ENCODE measurements at regions not wholly inside any gene's neighbourhood (a gene's known extent, or its start where the extent isn't known, plus 50 kb on each side); places are given as distances from the start of the nearest gene placed in this dataset.

- Mint-ChIP-seq H3K4me3 (no peak overlapping the region), H3K36me3 (ENCODE audit: insufficient read depth) (no peaks in the 10 kb centered on the region)
- no peak for ATAC-seq
Measured at GRCh38 chr12:116454950-116455447, 104.2 kb upstream of the MAP1LC3B2 start.

GRCh38 chr12:116455540-116456329 lies 103.4 kb upstream of the MAP1LC3B2 start:
- Mint-ChIP-seq H3K4me3 (no peak overlapping the region), H3K4me1 (ENCODE audit: low read depth) (no peaks in the 10 kb centered on the region), H3K36me3 (ENCODE audit: insufficient read depth) (no peaks in the 10 kb centered on the region), H3K27me3 (ENCODE audit: low read depth) (peaks cover 5% of the 10 kb centered on the region), H3K9me3 (no peaks in the 10 kb centered on the region)
- DNase-seq (no peak), ATAC-seq (no peak)

More at GRCh38 chr12:116454950-116455447, 104.2 kb upstream of the MAP1LC3B2 start:
- no peak for DNase-seq
- H3K27me3 Mint-ChIP-seq (ENCODE audit: low read depth) = peaks cover 5% of the 10 kb centered on the region
- no peaks in the 10 kb centered on the region for H3K9me3 Mint-ChIP-seq
- no peaks in the 10 kb centered on the region for H3K4me1 Mint-ChIP-seq (ENCODE audit: low read depth)

GRCh38 chr12:116456330-116457082 lies 102.7 kb upstream of the MAP1LC3B2 start:
- Mint-ChIP-seq H3K36me3 (ENCODE audit: insufficient read depth) (no peaks in the 10 kb centered on the region), H3K27me3 (ENCODE audit: low read depth) (peaks cover 5% of the 10 kb centered on the region), H3K9me3 (no peaks in the 10 kb centered on the region), H3K4me3 (no peak overlapping the region), H3K4me1 (ENCODE audit: low read depth) (no peaks in the 10 kb centered on the region)
- DNase-seq (no peak), ATAC-seq (no peak)

- no peak for DNase-seq
- no peaks in the 10 kb centered on the region for H3K36me3 Mint-ChIP-seq (ENCODE audit: insufficient read depth)
- ATAC-seq = no peak
- peaks cover 5% of the 10 kb centered on the region for H3K27me3 Mint-ChIP-seq (ENCODE audit: low read depth)
- H3K4me1 Mint-ChIP-seq (ENCODE audit: low read depth) = no peaks in the 10 kb centered on the region
- no peak overlapping the region for H3K4me3 Mint-ChIP-seq
- no peaks in the 10 kb centered on the region for H3K9me3 Mint-ChIP-seq
Measured at GRCh38 chr12:116458492-116458891, 100.7 kb upstream of the MAP1LC3B2 start.

GRCh38 chr12:116459011-116459875 lies 99.9 kb upstream of the MAP1LC3B2 start:
- no peaks in the 10 kb centered on the region for H3K36me3 Mint-ChIP-seq (ENCODE audit: insufficient read depth)
- H3K27me3 Mint-ChIP-seq (ENCODE audit: low read depth) = peaks cover 5% of the 10 kb centered on the region
- no peak for DNase-seq
- ATAC-seq = no peak
- H3K4me3 Mint-ChIP-seq = no peak overlapping the region
- no peaks in the 10 kb centered on the region for H3K9me3 Mint-ChIP-seq
- H3K4me1 Mint-ChIP-seq (ENCODE audit: low read depth) = no peaks in the 10 kb centered on the region

GRCh38 chr12:116459916-116460663 lies 99.1 kb upstream of the MAP1LC3B2 start:
- Mint-ChIP-seq H3K9me3 (no peaks in the 10 kb centered on the region), H3K4me3 (no peak overlapping the region), H3K27me3 (ENCODE audit: low read depth) (peaks cover 5% of the 10 kb centered on the region), H3K36me3 (ENCODE audit: insufficient read depth) (no peaks in the 10 kb centered on the region), H3K4me1 (ENCODE audit: low read depth) (no peaks in the 10 kb centered on the region)
- ATAC-seq (no peak), DNase-seq (no peak)

- no peaks in the 10 kb centered on the region for H3K4me1 Mint-ChIP-seq (ENCODE audit: low read depth)
- no peaks in the 10 kb centered on the region for H3K9me3 Mint-ChIP-seq
- peaks cover 5% of the 10 kb centered on the region for H3K27me3 Mint-ChIP-seq (ENCODE audit: low read depth)
- no peak overlapping the region for H3K4me3 Mint-ChIP-seq
- H3K36me3 Mint-ChIP-seq (ENCODE audit: insufficient read depth) = no peaks in the 10 kb centered on the region
- no peak for ATAC-seq
- no peak for DNase-seq
Measured at GRCh38 chr12:116461060-116461459, 98.1 kb upstream of the MAP1LC3B2 start.

- no peak overlapping the region for H3K4me3 Mint-ChIP-seq
- DNase-seq (no peak), ATAC-seq (no peak)
- no peaks in the 10 kb centered on the region for H3K36me3 Mint-ChIP-seq (ENCODE audit: insufficient read depth)
- no peaks in the 10 kb centered on the region for H3K4me1 Mint-ChIP-seq (ENCODE audit: low read depth)
- no peaks in the 10 kb centered on the region for H3K9me3 Mint-ChIP-seq
- no peaks in the 10 kb centered on the region for H3K27me3 Mint-ChIP-seq (ENCODE audit: low read depth)
Measured at GRCh38 chr12:116463366-116463765, 95.8 kb upstream of the MAP1LC3B2 start.

- ATAC-seq = no peak
- Mint-ChIP-seq H3K9me3 (no peaks in the 10 kb centered on the region), H3K4me3 (no peak overlapping the region), H3K36me3 (ENCODE audit: insufficient read depth) (no peaks in the 10 kb centered on the region), H3K4me1 (ENCODE audit: low read depth) (no peaks in the 10 kb centered on the region), H3K27me3 (ENCODE audit: low read depth) (no peaks in the 10 kb centered on the region)
- no peak for DNase-seq
Measured at GRCh38 chr12:116465407-116465806, 93.8 kb upstream of the MAP1LC3B2 start.

GRCh38 chr12:116465856-116466255 lies 93.3 kb upstream of the MAP1LC3B2 start:
- H3K4me1 Mint-ChIP-seq (ENCODE audit: low read depth) = no peaks in the 10 kb centered on the region
- no peak overlapping the region for H3K4me3 Mint-ChIP-seq
- no peak for ATAC-seq
- H3K9me3 Mint-ChIP-seq = no peaks in the 10 kb centered on the region
- H3K36me3 Mint-ChIP-seq (ENCODE audit: insufficient read depth) = no peaks in the 10 kb centered on the region
- H3K27me3 Mint-ChIP-seq (ENCODE audit: low read depth) = no peaks in the 10 kb centered on the region
- no peak for DNase-seq

GRCh38 chr12:116466536-116466935 lies 92.6 kb upstream of the MAP1LC3B2 start:
- Mint-ChIP-seq H3K4me1 (ENCODE audit: low read depth) (no peaks in the 10 kb centered on the region), H3K9me3 (no peaks in the 10 kb centered on the region), H3K4me3 (no peak overlapping the region), H3K36me3 (ENCODE audit: insufficient read depth) (no peaks in the 10 kb centered on the region), H3K27me3 (ENCODE audit: low read depth) (no peaks in the 10 kb centered on the region)
- ATAC-seq = no peak
- DNase-seq = no peak

GRCh38 chr12:116469344-116469743 lies 89.8 kb upstream of the MAP1LC3B2 start:
- DNase-seq (no peak), ATAC-seq (no peak)
- Mint-ChIP-seq H3K4me1 (ENCODE audit: low read depth) (no peaks in the 10 kb centered on the region), H3K4me3 (no peak overlapping the region), H3K9me3 (peaks cover 4% of the 10 kb centered on the region), H3K36me3 (ENCODE audit: insufficient read depth) (no peaks in the 10 kb centered on the region), H3K27me3 (ENCODE audit: low read depth) (no peaks in the 10 kb centered on the region)

GRCh38 chr12:116471544-116471943 lies 87.6 kb upstream of the MAP1LC3B2 start:
- Mint-ChIP-seq H3K27me3 (ENCODE audit: low read depth) (no peaks in the 10 kb centered on the region), H3K36me3 (ENCODE audit: insufficient read depth) (no peaks in the 10 kb centered on the region), H3K9me3 (peaks cover 13% of the 10 kb centered on the region), H3K4me3 (no peak overlapping the region), H3K4me1 (ENCODE audit: low read depth) (no peaks in the 10 kb centered on the region)
- DNase-seq (no peak), ATAC-seq (no peak)

GRCh38 chr12:116472193-116472592 lies 87.0 kb upstream of the MAP1LC3B2 start:
- no peak overlapping the region for H3K4me3 Mint-ChIP-seq
- no peaks in the 10 kb centered on the region for H3K27me3 Mint-ChIP-seq (ENCODE audit: low read depth)
- no peak for ATAC-seq
- peaks cover 15% of the 10 kb centered on the region for H3K9me3 Mint-ChIP-seq
- no peaks in the 10 kb centered on the region for H3K4me1 Mint-ChIP-seq (ENCODE audit: low read depth)
- no peak for DNase-seq
- no peaks in the 10 kb centered on the region for H3K36me3 Mint-ChIP-seq (ENCODE audit: insufficient read depth)

Measured in activated T-cell treated with anti-CD3 and anti-CD28 coated beads, Interleukin-2, amount 50 U/mL, for 4 hours (primary cell).